ENCODE measurements at regions not wholly inside any gene's neighbourhood (a gene's known extent, or its start where the extent isn't known, plus 50 kb on each side); places are given as distances from the start of the nearest gene placed in this dataset.
"Not testable (repeated sequence)": the region's sequence is repeated elsewhere in the genome, so short reads cannot be mapped to it uniquely, and the experiment has no call there.

DNA sequence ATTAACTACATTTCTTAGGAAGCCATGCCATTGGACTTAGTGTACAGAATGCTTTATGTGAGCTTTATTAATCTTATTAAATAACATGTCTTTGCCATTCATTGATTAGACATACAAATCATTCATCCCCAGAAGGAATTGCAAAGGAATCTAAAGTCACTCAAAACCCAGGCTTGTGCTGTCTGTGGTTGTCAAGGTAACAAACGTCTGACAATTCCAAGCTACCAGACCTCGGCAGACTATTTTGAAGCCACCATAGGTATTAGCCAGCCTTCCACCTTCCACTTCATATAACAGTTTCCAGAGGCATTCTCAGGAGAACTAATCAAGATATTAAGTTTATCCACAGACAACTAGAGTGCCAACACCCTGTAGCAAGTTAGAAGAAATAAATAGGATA is 135.2 kb upstream of the TUSC1 start:
- Histone ChIP-seq H3K4me3 (no peak overlapping the region), H3K9me3 (no peaks in the 10 kb centered on the region), H3K27me3 (no peaks in the 10 kb centered on the region), H3K4me1 (no peaks in the 10 kb centered on the region), H3K27ac (no peak overlapping the region), H3K36me3 (no peaks in the 10 kb centered on the region)
- no peak for DNase-seq
- intact Hi-C loops (cut with DNase I) = no loop called here
- WGBS, 2 donors = 27 to 62% methylated on average over 2 of the region's 2 CpGs
- no peak for TF ChIP-seq POLR2A (IDR thresholded peaks at IDR 0.05)
- TF ChIP-seq, protein P1, sequence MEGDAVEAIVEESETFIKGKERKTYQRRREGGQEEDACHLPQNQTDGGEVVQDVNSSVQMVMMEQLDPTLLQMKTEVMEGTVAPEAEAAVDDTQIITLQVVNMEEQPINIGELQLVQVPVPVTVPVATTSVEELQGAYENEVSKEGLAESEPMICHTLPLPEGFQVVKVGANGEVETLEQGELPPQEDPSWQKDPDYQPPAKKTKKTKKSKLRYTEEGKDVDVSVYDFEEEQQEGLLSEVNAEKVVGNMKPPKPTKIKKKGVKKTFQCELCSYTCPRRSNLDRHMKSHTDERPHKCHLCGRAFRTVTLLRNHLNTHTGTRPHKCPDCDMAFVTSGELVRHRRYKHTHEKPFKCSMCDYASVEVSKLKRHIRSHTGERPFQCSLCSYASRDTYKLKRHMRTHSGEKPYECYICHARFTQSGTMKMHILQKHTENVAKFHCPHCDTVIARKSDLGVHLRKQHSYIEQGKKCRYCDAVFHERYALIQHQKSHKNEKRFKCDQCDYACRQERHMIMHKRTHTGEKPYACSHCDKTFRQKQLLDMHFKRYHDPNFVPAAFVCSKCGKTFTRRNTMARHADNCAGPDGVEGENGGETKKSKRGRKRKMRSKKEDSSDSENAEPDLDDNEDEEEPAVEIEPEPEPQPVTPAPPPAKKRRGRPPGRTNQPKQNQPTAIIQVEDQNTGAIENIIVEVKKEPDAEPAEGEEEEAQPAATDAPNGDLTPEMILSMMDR (IDR thresholded peaks at IDR 0.05) = no peak

DNA sequence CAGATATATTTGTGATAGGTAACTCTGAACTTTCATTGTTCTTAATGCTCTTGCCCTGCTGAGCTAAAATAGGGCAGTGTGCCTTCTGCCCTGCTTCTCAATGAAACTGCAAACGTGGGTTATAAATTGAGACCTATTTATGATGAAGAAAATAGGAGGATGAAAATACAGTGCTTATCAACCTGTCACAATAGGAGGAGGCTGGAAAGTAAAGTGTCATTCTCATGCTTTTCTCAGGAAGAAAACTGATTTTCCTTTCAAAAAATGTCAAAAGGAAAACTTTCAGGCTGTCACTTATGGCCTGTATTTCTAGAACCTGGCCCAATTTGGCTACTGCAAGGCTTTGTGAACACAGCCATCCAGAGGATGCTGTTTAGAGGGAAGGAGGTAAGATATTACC is 130.3 kb upstream of the TUSC1 start:
- no peaks in the 10 kb centered on the region for H3K9me3 ChIP-seq
- intact Hi-C loops (cut with DNase I) = no loop called here
- no peak for DNase-seq
- no peak for TF ChIP-seq POLR2A (IDR thresholded peaks at IDR 0.05)
- H3K4me1 ChIP-seq = no peaks in the 10 kb centered on the region
- no peaks in the 10 kb centered on the region for H3K36me3 ChIP-seq
- no peak overlapping the region for H3K27ac ChIP-seq
- WGBS, 2 donors = 40 to 79% methylated on average over 1 of the region's 1 CpG
- H3K4me3 ChIP-seq = no peak overlapping the region
- H3K27me3 ChIP-seq = no peaks in the 10 kb centered on the region

DNA sequence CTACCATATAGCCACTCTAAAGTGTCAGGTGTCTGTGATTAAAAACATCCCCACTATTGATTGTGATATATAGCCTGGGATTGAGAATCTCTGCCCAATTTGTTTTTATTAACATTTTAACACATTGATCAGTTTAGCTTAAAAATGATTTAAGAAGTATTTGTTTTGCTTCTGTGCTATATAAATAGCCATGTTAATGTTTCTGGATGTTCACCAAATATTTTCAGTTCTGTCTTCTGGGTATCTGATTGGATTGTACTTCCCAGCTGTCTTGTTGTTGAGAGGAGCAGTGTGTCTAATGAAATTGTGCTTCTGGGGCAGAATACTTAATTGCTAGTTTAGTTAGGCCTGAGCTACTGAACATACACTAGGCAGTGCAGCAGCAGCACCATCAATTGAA is 126.6 kb upstream of the TUSC1 start:
- DNase-seq = no peak
- Histone ChIP-seq H3K36me3 (no peaks in the 10 kb centered on the region), H3K9me3 (no peaks in the 10 kb centered on the region), H3K4me3 (no peak overlapping the region), H3K27me3 (no peaks in the 10 kb centered on the region), H3K27ac (no peak overlapping the region), H3K4me1 (no peaks in the 10 kb centered on the region)
- intact Hi-C loops (cut with DNase I) = no loop called here
- TF ChIP-seq, protein P1 (IDR thresholded peaks at IDR 0.05) = no peak
- no peak for TF ChIP-seq POLR2A (IDR thresholded peaks at IDR 0.05)

DNA sequence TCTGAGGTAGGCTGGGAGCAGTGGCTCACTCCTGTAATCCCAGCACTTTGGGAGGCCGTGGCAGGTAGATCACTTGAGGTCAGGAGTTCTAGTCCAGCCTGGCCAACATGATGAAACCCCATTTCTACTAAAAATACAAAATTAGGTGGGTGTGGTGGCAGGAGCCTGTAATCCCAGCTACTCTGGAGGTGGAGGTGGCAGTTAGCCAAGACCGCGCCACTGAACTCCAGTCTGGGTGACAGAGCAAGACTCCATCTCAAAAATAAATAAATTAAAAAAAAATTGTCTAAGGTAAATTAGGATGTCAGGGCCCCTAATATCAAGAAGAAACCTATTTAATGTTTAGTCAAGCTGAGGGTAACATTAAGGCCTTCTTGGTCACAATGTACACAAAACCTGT is 123.7 kb upstream of the TUSC1 start:
- H3K27ac ChIP-seq; H3K4me3 ChIP-seq; DNase-seq; intact Hi-C loops (cut with DNase I); H3K9me3 ChIP-seq; H3K4me1 ChIP-seq; H3K27me3 ChIP-seq; H3K36me3 ChIP-seq: not testable (repeated sequence)
- 86 to 91% methylated on average over 3 of the region's 3 CpGs for WGBS, 2 donors

DNA sequence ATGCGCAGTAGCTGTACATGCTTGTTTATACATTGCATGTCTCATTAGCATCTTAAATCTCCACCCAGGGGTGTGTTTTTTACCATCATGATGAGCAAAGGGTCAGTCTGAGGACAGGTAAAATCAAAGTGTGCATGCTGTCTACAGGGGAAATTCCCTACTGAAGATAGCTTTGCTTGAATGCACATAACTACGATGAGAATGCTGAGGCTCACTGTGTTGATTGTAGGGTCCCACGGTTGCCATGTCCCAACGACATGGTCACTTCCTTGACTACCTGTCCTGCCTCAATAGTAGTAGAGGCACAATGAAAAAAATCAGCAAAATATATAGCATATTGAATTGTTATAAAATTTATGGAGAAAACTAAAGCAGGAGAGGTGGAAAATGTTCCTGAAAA is 95.6 kb upstream of the TUSC1 start:
- intact Hi-C loops (cut with DNase I) = no loop called here
- TF ChIP-seq POLR2A (IDR thresholded peaks at IDR 0.05) = no peak
- TF ChIP-seq, protein P1 (IDR thresholded peaks at IDR 0.05) = no peak
- DNase-seq = no peak
- 74 to 81% methylated on average over 4 of the region's 4 CpGs for WGBS, 2 donors
- no peaks in the 10 kb centered on the region for H3K36me3 ChIP-seq
- H3K27me3 ChIP-seq = no peaks in the 10 kb centered on the region
- H3K4me1 ChIP-seq = no peaks in the 10 kb centered on the region
- no peak overlapping the region for H3K27ac ChIP-seq
- H3K9me3 ChIP-seq = no peaks in the 10 kb centered on the region
- H3K4me3 ChIP-seq = no peak overlapping the region

DNA sequence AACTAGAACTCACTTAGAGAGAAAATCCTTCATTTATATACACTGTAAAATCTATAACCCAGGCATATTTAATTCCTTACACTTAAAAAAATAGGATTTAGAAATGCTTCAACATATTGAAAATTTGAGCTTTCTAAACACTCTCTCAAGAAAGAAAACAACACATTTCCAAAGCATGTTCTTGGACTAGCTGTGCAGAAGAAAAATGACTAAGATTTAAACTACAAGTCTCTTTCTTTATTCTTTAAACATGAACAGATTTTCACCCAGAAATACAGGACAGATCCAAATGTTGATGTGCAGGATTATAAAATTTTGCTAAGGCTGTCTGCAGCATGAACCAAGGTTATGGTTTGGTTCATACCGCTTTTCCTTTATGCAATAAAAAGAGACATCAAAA is 77.7 kb upstream of the TUSC1 start:
- TF ChIP-seq, protein P1 (IDR thresholded peaks at IDR 0.05) = no peak
- no peak overlapping the region for H3K27ac ChIP-seq
- DNase-seq = no peak
- H3K9me3 ChIP-seq = no peaks in the 10 kb centered on the region
- no peaks in the 10 kb centered on the region for H3K4me1 ChIP-seq
- WGBS, 2 donors = 69 to 91% methylated on average over 1 of the region's 1 CpG
- intact Hi-C loops (cut with DNase I) = no loop called here
- H3K4me3 ChIP-seq = no peak overlapping the region
- H3K36me3 ChIP-seq = no peaks in the 10 kb centered on the region
- no peaks in the 10 kb centered on the region for H3K27me3 ChIP-seq
